HepG2 (cell line): ENCODE measurements at regions not wholly inside any gene's neighbourhood (a gene's known extent, or its start where the extent isn't known, plus 50 kb on each side); places are given as distances from the start of the nearest gene placed in this dataset.

Experiments
- ATAC-seq: fragments of 200-7000 bp; cut with Tn5 transposase; 3 replicates; pipeline ENCODE4 v1.9.1; 2020; ENCODE audit warnings: mild to moderate bottlenecking, moderate library complexity
- BruUV-seq: library from RNA; stranded (reverse); fragments of 400-500 nt; replicated peaks from 2 replicates; lab custom pipeline; 2021; lab: Mats Ljungman, UMichigan
- CTCF ChIA-PET: fragments of 300-600 bp; formaldehyde crosslinking; extraction: SDS; loops from one replicate; lab custom pipeline; 2021; ENCODE audit warnings: low total read pairs, inconsistent platforms, low intra/inter-chr PET ratio; lab: Yijun Ruan, JAX
- POLR2A ChIA-PET: fragments of 350-600 bp; sonication (Branson Sonifier 250); formaldehyde crosslinking; loops from one replicate; lab custom pipeline; 2020; ENCODE audit warnings: antibody characterized with exemption, inconsistent platforms; lab: Yijun Ruan, JAX
- DNase-seq: peaks from one replicate; pipeline ENCODE4 v3.0.0-alpha.2; 2015; ENCODE audit warnings: low spot score
- FAIRE-seq: peaks from 3 replicates; lab custom pipeline; 2011; peaks lifted over from hg19 to GRCh38; lab: Jason Lieb, UNC
- H2AFZ ChIP-seq: one replicate; pipeline ENCODE4 v1.6.1; 2011; ENCODE audit warnings: low read length, inconsistent platforms
- H3K27ac ChIP-seq: fragments of 300-600 bp; 3 replicates; pipeline ENCODE4 v1.8.0; 2011; ENCODE audit warnings: mixed run types, mild to moderate bottlenecking, mixed read lengths, low read length, inconsistent platforms; ENCODE audit not compliant: insufficient read depth; ENCODE audit errors: extremely low read length
- H3K27me3 ChIP-seq, 2 experiments: fragments of 200-600 bp in 1 of 2; 2 replicates in 1 of 2; 3 replicates in 1 of 2; pipeline versions ENCODE4 v1.6.0 to v1.8.0; 2011; ENCODE audit warnings: low read length in 2 of 2, mild to moderate bottlenecking in 2 of 2, moderate library complexity in 2 of 2, inconsistent platforms in 1 of 2; ENCODE audit not compliant: insufficient read depth in 2 of 2, control insufficient read depth in 1 of 2
- H3K36me3 ChIP-seq, 2 experiments: fragments of 200-600 bp in 1 of 2; replicated peaks in 1 of 2; 2 replicates in 1 of 2; 3 replicates in 1 of 2; pipeline versions ENCODE4 v1.5.1 to v1.8.0; 2011; ENCODE audit warnings: low read length in 2 of 2, inconsistent platforms in 1 of 2; ENCODE audit not compliant: insufficient read depth in 2 of 2, control insufficient read depth in 1 of 2
- H3K4me1 ChIP-seq: 2 replicates; pipeline ENCODE4 v1.5.1; 2012; ENCODE audit warnings: low read length, inconsistent platforms; ENCODE audit not compliant: insufficient read depth
- H3K4me2 ChIP-seq: 2 replicates; pipeline ENCODE4 v1.6.0; 2011; ENCODE audit warnings: low read depth, low read length, inconsistent platforms
- H3K4me3 ChIP-seq, 3 experiments: fragments of 200-600 bp in 1 of 3; sonication (generic), shearing (Covaris generic) in 1 of 3; replicated peaks in 1 of 3; 2 replicates each; pipeline ENCODE4 v1.5.1; 2011 to 2016; ENCODE audit warnings: low read length in 3 of 3, inconsistent platforms in 2 of 3, low read depth in 2 of 3, mild to moderate bottlenecking in 2 of 3, control low read depth in 1 of 3, mixed read lengths in 1 of 3; ENCODE audit not compliant: insufficient read depth in 1 of 3
- H3K79me2 ChIP-seq: one replicate; pipeline ENCODE4 v1.6.1; 2011; ENCODE audit warnings: low read length, inconsistent platforms; ENCODE audit not compliant: insufficient read depth
- H3K9ac ChIP-seq: 2 replicates; pipeline ENCODE4 v1.6.0; 2011; ENCODE audit warnings: mild to moderate bottlenecking, low read depth, low read length, inconsistent platforms; ENCODE audit not compliant: insufficient read depth
- H3K9me3 ChIP-seq: 2 replicates; pipeline ENCODE4 v1.5.1; 2012; ENCODE audit warnings: mild to moderate bottlenecking, low read length
- H4K20me1 ChIP-seq: 2 replicates; pipeline ENCODE4 v1.6.0; 2011; ENCODE audit warnings: inconsistent platforms, mild to moderate bottlenecking, low read length, moderate library complexity; ENCODE audit not compliant: insufficient read depth
- CREB3 ChIP-seq: sonication (generic); formaldehyde crosslinking; IDR thresholded peaks from 2 replicates; pipeline ENCODE4 v1.5.0; 2020; ENCODE audit warnings: missing genetic modification reagents
- CTCF ChIP-seq: sonication (generic); formaldehyde crosslinking; IDR thresholded peaks from 2 replicates; pipeline ENCODE4 v1.5.0; 2020; ENCODE audit warnings: mild to moderate bottlenecking, missing genetic modification reagents, moderate library complexity
- FOXK1 ChIP-seq: sonication (generic); formaldehyde crosslinking; IDR thresholded peaks from 2 replicates; pipeline ENCODE4 v1.4.0; 2020; ENCODE audit warnings: low read depth, missing genetic modification reagents, borderline replicate concordance
- MATR3 ChIP-seq: sonication (generic); formaldehyde crosslinking; IDR thresholded peaks from 2 replicates; pipeline ENCODE4 v1.4.0; 2020; ENCODE audit warnings: missing genetic modification reagents
- MAZ ChIP-seq, 2 experiments: sonication (generic) in 1 of 2; formaldehyde crosslinking in 1 of 2; IDR thresholded peaks; 2 replicates each; pipeline versions ENCODE4 v1.5.0 to v1.6.1; 2012 to 2020; ENCODE audit warnings: low read depth in 2 of 2, mild to moderate bottlenecking in 2 of 2, borderline replicate concordance in 1 of 2, improper control_type of control experiment in 1 of 2, low read length in 1 of 2, missing genetic modification reagents in 1 of 2, moderate library complexity in 1 of 2
- MEIS2 ChIP-seq: sonication (generic); formaldehyde crosslinking; IDR thresholded peaks from 2 replicates; pipeline ENCODE4 v1.9.0; 2021; ENCODE audit warnings: mild to moderate bottlenecking, missing genetic modification reagents
- NCOA2 ChIP-seq: sonication (generic); formaldehyde crosslinking; IDR thresholded peaks from 2 replicates; pipeline ENCODE4 v1.8.0; 2022; ENCODE audit warnings: inconsistent platforms
- STAG1 ChIP-seq: sonication (generic); formaldehyde crosslinking; IDR thresholded peaks from 2 replicates; pipeline ENCODE4 v1.4.0; 2020; ENCODE audit warnings: missing genetic modification reagents
- TGIF2 ChIP-seq: IDR thresholded peaks from 2 replicates; pipeline ENCODE4 v1.6.1; 2016; ENCODE audit warnings: control low read depth, missing compliant biosample characterization
- ZFP36L1 ChIP-seq: sonication (generic); formaldehyde crosslinking; IDR thresholded peaks from 2 replicates; pipeline ENCODE4 v1.8.0; 2022; ENCODE audit warnings: mild to moderate bottlenecking, missing genetic modification reagents, moderate library complexity
- ZNF20 ChIP-seq: sonication (generic); formaldehyde crosslinking; IDR thresholded peaks from 2 replicates; pipeline ENCODE4 v1.4.0; 2020; ENCODE audit warnings: mild to moderate bottlenecking, moderate library complexity, missing genetic modification reagents
- ZNF501 ChIP-seq: sonication (generic); formaldehyde crosslinking; IDR thresholded peaks from 2 replicates; pipeline ENCODE4 v1.5.1; 2020; ENCODE audit warnings: mild to moderate bottlenecking, moderate library complexity, missing genetic modification reagents
- ZNF567 ChIP-seq: sonication (generic); formaldehyde crosslinking; IDR thresholded peaks from 2 replicates; pipeline ENCODE4 v1.8.1; 2023; ENCODE audit warnings: mild to moderate bottlenecking, missing genetic modification reagents, borderline replicate concordance
- ZNF569 ChIP-seq: sonication (generic); formaldehyde crosslinking; IDR thresholded peaks from 2 replicates; pipeline ENCODE4 v1.5.0; 2020; ENCODE audit warnings: mild to moderate bottlenecking, missing genetic modification reagents, moderate library complexity, borderline replicate concordance
- ZNF660 ChIP-seq: sonication (generic); formaldehyde crosslinking; IDR thresholded peaks from 2 replicates; pipeline ENCODE4 v1.5.1; 2020; ENCODE audit warnings: mild to moderate bottlenecking, low read depth, missing genetic modification reagents, borderline replicate concordance
- ZNF672 ChIP-seq: sonication (generic); formaldehyde crosslinking; IDR thresholded peaks from 2 replicates; pipeline ENCODE4 v1.8.1; 2022; ENCODE audit warnings: missing genetic modification reagents
- ZNF703 ChIP-seq: sonication (generic); formaldehyde crosslinking; IDR thresholded peaks from 2 replicates; pipeline ENCODE4 v1.5.1; 2020; ENCODE audit warnings: missing genetic modification reagents, mild to moderate bottlenecking, moderate library complexity, borderline replicate concordance
- ZNF746 ChIP-seq: sonication (generic); formaldehyde crosslinking; IDR thresholded peaks from 2 replicates; pipeline ENCODE4 v1.8.0; 2022; ENCODE audit warnings: mild to moderate bottlenecking, missing genetic modification reagents
- WGBS: methylation state at CpG from one replicate; pipeline ENCODE4 v1.1.6; 2017; ENCODE audit warnings: low lambda C conversion rate; 5-methylcytosine and 5-hydroxymethylcytosine counted together
- in situ Hi-C: cut with HindIII; loops from 2 replicates; pipeline ENCODE4 v1.10.0; 2017; ENCODE audit warnings: low pct_unique_long_range_greater_than_20kb; ENCODE audit not compliant: extremely low pct_ligation_motif_present
- intact Hi-C: fragments of 100-400 bp; cut with micrococcal nuclease; formaldehyde crosslinking; loops from one replicate; pipeline ENCODE4 v1.10.0; 2022; ENCODE audit not compliant: unreplicated experiment

- TF ChIP-seq MAZ (IDR thresholded peaks at IDR 0.05; ENCODE audit: borderline replicate concordance, low read depth, low read length) (no peak), MAZ (CRISPR knock-in tag; IDR thresholded peaks at IDR 0.05; ENCODE audit: low read depth) (no peak), CTCF (CRISPR knock-in tag) (peak; percentile 43), STAG1 (CRISPR knock-in tag) (peak; percentile 52)
Measured at GRCh38 chr10:23525406-23525805, 86.5 kb downstream of the OTUD1 start (continued).

- in situ Hi-C loops (loop anchor here (25.0 kb wide), 1 partner anchor 366 kb away; no protein-coding TSS in a partner anchor), intact Hi-C loops (no loop called here)
- H3K27me3 ChIP-seq = no peaks in the 10 kb centered on the region
- no peaks in the 10 kb centered on the region for H3K4me1 ChIP-seq
- DNase-seq = no peak
- no peak for FAIRE-seq
- H3K36me3 ChIP-seq = no peaks in the 10 kb centered on the region
- no peaks in the 10 kb centered on the region for H4K20me1 ChIP-seq
- TF ChIP-seq ZNF567 (CRISPR knock-in tag) = no peak
- TF ChIP-seq ZNF672 (CRISPR knock-in tag) = no peak
- TF ChIP-seq ZNF660 = no peak
- no peak for TF ChIP-seq ZNF501 (CRISPR knock-in tag)
- TF ChIP-seq ZNF703 (CRISPR knock-in tag) = no peak
- TF ChIP-seq FOXK1 (CRISPR knock-in tag) = no peak
- no peak for TF ChIP-seq ZNF746 (CRISPR knock-in tag)
- no peak for TF ChIP-seq ZFP36L1 (CRISPR knock-in tag)
- TF ChIP-seq MEIS2 (CRISPR knock-in tag) = no peak
- no peak for TF ChIP-seq MATR3 (CRISPR knock-in tag)
- TF ChIP-seq ZNF20 (CRISPR knock-in tag) = no peak
- no peak for TF ChIP-seq TGIF2 (CRISPR knock-in tag)
- no peak for TF ChIP-seq NCOA2 (CRISPR knock-in tag)
- TF ChIP-seq CREB3 = no peak
- no peak for TF ChIP-seq ZNF569 (CRISPR knock-in tag)
- no peak overlapping the region for H2AFZ ChIP-seq
- H3K4me3 ChIP-seq = no peak overlapping the region
- ChIA-PET CTCF (no interaction called here), POLR2A (no interaction called here)
- no peaks in the 10 kb centered on the region for H3K79me2 ChIP-seq
- H3K9ac ChIP-seq = no peak overlapping the region
- ATAC-seq = no peak
- BruUV-seq = no TSS peak
- whole genome bisulfite sequencing = 16% methylated on average over 2 of the region's 2 CpGs
- H3K4me2 ChIP-seq = no peak overlapping the region
- no peaks in the 10 kb centered on the region for H3K9me3 ChIP-seq
- H3K27ac ChIP-seq = no peak overlapping the region
Measured at GRCh38 chr10:23528419-23528818, 89.5 kb downstream of the OTUD1 start.
